Suppressor macrophage treated with lipopolysaccharide for 4 hours (primary cell): ENCODE measurements at regions not wholly inside any gene's neighbourhood (a gene's known extent, or its start where the extent isn't known, plus 50 kb on each side); places are given as distances from the start of the nearest gene placed in this dataset.

Source experiments
- DNase-seq: peaks from one replicate; pipeline ENCODE4 v3.0.0-alpha.2; 2020

DNA sequence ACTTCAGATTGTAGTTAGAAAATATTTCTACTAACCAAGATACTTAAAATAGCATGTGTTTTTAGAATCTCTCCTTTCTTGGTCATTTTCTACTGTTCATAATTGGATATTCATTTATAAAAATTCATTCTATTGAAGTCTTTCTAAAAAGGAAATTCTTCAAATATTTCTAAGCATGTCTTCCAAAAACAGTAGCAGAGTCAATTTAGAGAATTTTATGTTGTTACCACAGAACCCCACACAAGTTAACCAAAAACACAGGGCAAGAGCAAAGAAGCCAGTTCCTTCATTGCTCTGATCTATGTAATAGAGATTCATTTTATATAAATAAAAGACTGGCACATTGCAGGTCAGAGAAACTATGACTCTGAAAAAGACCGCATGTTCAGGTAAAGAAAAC is 345.1 kb upstream of the PITX2 start:
- DNase-seq = no peak

DNA sequence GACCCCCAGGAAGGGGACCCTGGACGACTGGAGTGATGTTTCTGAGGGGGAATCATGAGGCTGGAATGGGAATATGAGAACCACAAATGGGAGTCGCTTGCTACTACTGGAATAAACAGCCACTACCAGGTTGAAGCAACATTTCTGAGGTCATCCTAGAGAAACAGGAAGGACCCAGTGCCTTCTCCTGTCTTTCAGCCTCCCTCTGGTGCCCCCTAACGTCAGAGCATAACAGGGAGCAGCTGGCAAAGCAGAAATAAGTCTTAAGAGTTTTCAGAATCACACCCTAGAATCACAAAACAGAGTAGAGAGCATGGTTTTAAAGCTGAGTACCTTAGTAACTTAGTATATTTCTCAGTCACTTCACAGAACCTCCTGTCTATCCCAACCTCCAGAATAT is 347.8 kb upstream of the PITX2 start:
- peak; percentile 52 for DNase-seq

DNA sequence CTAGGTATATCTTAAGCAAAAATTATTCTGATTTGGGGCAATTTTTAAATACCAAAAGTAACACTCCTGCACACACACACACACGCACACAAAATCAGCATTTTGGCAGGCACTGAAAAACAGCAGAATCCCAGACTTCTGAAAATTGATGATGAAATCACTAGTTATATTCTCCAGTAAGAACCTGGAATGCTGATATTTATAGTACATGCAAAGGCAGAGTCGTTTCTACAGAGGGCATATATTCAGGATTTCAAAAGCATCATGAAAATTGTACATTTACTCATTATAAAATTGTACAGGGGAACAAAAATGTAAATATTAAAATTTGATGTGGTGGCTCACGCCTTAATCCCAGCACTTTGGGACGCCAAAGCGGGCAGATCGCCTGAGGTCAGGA is 352.5 kb upstream of the PITX2 start:
- no peak for DNase-seq

DNA sequence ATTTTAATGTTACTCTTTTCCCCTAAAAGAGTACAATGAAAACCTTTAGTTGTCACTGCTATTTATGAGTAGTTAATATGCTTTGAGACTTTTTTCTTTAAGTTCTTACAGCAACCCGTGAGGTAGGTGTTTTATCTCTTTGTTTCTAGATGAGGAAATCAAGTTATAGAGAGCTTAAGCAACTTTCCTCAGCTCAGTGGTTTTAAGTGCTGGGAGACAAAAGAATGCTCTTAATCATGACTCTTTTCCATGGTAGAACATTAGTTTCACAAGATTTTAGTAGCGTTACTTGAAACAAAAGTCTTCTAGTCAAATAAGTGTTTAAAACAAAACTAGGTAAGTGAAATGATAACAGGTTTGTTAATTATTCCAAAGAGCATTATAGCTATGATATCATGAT is 354.7 kb upstream of the PITX2 start:
- no peak for DNase-seq

DNA sequence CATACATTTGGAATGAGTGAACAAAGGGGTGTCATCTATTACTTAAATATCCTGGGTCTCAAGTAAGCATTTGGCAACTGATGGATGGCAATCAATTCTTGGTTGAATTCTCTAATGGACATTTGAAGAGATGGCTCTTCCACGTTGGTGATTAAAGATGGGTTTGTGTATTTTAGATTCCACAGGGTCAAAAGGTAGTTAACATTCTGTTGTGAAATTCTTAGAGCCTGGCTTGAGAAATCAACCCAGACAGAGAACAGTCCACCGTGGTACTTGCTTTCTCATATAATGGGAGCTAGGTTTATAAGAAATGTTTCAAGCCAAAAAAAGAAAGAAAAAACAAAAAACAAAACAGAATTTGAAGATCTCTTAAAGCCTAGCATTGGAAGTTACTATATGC is 355.9 kb upstream of the PITX2 start:
- DNase-seq = no peak

DNA sequence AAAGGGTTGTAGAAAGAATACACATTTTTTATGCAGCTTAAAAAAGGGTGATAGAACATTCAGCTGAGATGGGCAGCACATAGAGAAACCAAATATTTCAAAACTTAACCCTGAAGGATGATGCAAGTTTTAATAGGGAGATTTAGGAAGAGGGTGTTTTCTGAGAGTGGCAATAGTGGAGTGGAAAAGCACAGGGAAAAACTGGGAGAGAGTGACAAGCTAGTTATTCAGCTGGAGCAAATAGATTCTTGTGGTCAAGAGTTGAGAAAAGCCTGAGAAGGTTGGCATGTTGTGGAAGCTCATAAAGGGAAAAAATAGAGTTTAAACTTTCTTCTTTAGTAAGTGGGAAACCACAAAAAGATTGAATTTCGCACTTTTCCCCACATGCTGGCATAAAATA is 359.6 kb upstream of the PITX2 start:
- no peak for DNase-seq

DNA sequence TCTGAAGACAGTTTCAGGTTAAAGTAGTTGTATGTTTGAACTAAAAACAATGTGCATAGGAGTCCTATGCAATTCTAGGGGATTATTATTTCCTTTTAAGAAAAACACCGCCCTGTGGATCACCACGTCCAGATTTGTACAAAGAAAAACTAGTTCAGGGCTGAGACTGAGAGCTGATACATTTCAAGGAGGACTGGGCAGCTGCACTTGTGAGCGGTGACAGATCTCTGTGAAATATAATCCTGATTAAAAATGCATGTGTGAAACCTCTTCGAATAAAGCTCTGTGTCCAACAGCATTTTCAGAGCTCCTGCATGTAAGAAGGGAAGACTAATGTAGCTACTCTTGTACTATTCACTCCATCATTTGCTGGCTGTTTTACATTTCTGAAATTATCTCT is 365.8 kb upstream of the PITX2 start:
- no peak for DNase-seq

DNA sequence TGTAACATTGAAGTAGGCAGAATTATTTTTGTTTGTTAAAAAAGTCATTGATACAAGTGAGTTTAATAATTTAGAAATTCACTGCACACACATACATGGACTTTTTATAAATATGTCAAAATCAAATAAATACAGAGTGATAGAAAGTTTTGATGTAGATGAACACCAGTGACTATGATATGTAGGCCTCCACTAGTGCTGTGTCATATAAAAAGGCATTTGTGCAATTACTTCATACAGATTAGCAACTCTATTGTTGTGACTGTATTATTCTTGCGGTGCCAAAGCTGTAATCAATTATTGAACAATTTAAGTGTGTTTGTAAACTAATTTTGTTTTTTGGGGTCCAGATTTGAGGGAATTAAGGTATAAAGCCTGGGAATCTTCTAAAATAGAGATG is 366.2 kb upstream of the PITX2 start:
- no peak for DNase-seq

DNA sequence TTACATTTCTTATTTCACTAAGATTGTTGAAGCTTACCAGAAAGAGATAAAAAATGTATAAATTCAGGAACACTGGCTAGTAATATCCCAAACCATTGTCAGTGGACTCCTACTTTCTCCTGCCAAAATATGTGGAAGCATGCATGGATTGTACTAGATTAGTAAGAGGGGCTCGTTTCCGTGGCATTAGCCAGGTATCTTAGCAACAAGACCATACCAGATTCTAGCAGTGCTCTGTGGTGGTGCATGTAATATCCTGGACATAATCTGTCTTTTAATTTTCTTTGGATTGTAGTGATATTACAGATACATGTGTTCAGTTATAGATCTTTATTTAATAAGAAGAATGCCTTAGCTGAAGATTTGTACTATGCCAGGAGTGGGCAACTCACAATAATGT is 371.9 kb upstream of the PITX2 start:
- DNase-seq = no peak

DNA sequence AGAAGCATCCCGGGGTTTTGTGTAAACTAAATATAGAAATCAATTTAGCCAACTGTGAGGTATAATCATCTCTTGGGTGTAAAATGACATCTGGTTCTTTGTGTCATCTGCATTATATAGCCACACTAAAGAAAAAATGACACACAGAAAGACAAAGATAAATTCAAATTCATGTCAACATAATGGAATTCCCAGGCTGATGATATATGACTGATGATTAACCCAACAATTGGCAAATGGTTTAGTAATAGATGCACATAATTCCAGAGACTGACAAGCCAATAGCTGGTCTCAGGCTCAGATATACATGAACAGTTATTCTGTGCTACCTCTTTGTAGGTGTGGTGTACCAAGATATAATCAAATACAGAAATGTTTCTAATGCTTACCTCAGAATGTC is 375.4 kb upstream of the PITX2 start:
- no peak for DNase-seq

DNA sequence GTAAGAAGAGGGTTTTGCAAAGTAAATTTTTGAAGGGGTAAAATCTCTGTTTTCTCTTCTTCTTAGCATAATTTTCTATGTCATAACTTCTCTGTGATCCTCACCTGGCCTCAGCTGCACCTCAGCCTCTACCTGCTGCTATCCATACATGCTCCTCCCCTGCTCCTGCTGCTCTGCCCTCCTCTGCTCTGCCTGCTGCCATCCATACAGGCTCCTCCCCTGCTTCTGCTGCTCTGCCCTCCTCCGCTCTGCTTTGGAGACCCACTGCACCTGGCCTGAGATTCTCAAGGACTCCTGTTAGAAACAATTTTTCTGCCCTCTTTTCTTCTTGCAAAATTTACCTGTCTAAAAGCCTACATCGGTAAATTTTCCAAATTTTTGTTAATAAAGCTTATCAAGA is 388.6 kb upstream of the PITX2 start:
- DNase-seq = no peak

DNA sequence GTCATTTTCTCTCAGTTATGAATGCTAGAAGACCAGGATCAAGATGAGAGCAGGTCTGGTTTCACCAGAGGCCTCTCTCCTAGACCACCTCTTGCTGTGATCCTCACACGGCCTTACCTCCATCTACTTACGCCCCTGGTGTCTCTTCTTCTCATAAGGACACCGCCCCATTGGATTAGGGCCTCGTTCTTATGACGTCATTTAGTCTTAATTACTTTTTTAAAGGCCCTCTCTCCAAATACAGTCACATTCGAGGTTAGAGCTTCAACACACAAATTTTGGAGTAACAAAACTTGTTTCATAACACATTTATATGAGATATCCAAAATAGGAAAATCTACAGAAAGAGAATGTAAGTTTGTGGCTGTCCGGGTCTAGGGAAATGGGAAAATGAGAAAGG is 391.0 kb upstream of the PITX2 start:
- no peak for DNase-seq

DNA sequence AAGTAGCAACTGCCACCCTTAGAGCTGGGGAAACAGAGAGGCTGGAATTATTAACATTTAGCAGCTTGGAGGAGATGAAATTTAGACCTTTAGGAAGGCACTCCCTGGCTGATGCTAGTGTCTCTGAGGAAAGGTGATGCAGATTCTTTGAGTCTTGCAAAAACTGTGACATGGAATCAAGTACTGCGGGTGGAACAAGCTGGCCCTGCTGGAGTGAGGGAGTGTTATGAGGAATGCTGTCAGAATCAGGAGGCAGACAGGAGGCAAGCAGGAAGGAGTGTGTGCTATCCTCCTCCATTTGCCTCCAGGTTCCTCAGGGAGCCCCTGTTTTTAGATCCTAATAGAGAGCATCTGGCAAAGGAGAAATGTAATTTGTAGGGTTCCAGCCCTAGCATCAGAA is 391.7 kb upstream of the PITX2 start:
- DNase-seq = no peak

DNA sequence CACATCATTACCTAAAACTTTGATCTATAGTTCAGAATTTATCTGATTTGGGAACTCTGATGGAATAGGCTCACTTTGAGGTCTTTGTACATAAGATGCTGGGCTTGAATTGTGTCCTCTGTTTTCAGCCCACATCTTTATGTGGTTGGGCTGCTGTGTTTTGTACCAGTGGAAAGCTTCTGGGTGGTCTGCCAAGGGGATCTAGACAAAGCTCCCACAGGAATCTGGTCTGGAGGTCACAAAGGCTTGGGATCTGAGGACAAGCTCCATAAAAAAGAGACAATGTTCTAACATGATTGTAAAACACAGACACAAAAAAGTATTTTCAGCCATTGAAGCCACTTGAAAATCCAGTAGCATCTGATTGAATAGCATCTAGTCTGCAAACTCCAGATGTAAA is 393.5 kb upstream of the PITX2 start:
- no peak for DNase-seq

DNA sequence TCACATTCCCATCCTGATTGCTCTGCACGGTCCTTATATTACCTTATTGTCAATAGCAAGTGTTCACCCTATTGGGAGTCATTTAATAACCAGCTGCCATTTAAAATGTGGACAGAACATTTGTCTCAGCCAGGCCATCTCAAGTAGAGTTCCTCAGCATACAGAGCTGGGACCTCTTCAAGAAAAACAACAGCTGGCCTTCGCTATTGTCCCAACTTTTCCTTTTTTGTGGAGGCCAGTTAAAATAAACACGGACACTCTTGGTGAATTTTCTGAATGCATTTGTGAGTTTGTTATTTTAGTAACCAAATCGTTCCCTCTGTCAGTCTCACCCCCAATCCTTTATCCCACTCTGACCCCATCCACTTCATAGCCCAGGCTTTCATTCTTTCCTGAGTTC is 395.3 kb upstream of the PITX2 start:
- DNase-seq = no peak

DNA sequence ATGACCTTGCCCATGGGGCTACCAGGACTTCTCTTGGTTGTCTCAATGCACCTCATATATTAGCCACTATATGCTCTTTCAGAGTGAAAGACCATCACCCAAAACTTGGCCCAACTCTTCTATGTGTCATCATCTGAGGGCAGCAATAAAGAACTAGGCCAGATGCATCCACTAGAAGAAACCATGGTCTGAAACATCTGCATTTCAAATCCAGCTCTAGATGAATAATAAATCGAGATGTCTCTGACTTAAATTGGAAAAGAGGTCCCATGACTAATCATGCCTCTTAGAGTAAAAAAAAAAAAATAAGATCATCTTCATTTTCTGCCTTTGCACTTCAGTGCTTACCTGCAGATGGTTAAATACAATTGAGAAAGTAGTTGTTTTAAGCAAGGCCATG is 397.6 kb upstream of the PITX2 start:
- DNase-seq = no peak

DNA sequence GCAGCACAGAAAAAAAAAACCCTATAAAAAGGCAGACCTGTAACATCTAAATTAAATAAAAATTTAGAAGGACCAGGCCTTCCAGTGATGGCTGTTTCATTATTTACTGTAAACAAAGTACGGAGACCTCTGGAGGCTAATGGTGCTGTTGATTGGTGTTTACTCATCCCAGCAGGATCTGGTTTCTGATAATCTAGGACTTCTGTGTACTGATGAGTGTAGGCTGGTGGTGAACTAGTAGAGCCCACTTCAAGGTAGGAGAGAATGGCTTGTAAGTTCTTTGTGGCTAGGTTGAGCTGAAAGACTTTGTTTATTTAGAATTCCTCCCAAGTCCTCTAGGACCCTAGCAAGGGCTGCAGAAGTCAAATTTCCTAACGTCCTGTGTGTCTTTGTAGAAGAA is 398.1 kb upstream of the PITX2 start:
- no peak for DNase-seq

DNA sequence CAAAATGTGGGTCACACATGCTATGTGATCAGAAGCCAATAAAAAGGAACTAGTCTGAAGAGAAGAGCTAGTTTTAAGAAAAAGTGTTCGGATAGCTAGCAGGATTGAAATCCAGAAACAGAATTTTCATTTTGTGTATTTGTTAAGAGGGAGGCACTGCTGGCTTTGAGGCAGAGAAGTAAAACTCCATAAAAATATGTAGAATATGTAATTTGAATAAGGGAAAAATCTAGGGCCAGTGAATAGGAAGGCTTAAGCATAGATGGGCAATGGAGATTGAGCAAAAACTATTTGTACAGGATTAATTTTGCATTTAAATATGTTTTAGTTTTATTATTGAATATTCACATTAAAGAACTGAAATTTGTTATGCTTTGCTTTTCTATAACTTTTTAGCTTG is 399.9 kb upstream of the PITX2 start:
- DNase-seq = no peak

DNA sequence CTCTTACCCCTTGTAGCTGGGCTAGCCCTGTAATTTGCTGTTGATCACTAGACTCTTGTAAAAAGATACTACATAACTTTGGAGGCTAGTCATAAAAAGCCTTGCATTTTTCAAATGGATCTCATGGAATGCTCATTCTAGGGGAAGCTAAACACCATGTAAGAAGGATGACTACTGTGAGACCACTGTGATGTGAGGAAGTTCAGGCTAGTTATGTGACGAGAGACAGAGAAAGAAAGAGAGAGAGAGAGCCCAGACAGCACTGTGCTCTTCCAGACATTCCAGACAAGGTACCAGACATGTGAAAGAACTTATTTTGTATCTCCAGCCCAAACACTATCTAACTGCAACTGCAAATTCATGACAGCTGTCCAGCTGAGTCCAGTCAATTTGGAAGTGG is 404.6 kb upstream of the PITX2 start:
- DNase-seq = no peak

DNA sequence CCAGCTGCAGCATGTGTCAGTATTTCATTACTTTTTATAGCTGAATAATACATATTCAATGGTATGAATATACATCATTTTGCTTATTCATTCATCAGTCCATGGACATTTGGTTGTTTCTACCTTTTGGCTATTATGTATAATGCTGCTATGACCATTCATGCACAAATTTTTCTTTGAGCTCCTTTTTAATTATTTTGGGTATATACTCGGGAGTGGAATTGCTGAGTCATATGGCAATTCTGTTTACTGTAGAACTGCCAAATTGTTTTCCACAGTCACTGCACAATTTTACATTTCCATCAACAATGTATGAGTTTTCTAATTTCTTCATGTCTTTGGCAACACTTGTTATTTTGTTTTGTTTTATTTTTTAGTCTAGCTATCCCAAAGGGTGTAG is 405.9 kb upstream of the PITX2 start:
- DNase-seq = no peak

DNA sequence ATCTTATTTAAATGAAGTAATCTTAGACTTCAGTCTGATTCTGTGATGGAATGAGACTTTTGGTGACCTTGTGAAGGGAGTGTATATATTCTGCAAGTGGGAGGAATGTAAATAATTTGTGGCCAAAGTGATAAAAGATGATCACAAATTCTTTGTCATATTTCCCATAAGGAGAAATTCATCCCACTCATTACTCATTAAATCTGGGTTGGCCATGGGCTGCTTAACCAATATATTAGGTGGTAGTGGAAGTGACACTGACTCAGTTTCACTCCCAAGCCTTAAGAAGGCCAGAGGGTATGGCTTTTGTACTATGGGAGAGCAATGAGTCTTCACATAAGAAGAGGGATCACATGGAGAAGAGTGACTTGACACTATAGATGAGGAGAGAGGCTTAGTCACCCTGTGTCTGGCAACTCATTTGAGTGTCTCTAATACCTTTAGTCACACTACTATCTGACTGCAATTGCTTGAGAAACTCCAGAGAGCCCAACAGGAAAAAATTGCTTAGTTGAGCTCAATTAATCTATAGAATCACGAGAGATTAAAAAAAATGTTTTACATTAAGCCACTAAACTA is 408.2 kb upstream of the PITX2 start:
- no peak for DNase-seq

DNA sequence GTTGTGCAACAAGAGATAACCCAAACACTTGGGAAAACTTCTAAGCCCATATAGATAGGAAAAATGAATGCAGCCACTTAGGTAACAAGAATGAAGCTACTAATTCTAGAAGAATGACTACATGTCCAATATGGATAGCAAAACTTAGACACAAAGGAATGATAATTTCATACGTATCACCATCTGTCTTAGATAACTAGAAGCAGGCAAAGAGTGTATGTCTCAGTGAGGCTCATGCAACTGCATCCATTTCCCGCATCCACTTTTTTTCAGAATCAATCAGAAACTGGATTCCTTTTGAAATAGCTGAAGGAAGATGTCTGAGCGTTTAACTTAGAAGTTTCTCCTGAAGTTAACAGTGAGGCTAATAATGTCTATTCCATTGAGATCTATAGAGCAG is 408.7 kb upstream of the PITX2 start:
- no peak for DNase-seq

DNA sequence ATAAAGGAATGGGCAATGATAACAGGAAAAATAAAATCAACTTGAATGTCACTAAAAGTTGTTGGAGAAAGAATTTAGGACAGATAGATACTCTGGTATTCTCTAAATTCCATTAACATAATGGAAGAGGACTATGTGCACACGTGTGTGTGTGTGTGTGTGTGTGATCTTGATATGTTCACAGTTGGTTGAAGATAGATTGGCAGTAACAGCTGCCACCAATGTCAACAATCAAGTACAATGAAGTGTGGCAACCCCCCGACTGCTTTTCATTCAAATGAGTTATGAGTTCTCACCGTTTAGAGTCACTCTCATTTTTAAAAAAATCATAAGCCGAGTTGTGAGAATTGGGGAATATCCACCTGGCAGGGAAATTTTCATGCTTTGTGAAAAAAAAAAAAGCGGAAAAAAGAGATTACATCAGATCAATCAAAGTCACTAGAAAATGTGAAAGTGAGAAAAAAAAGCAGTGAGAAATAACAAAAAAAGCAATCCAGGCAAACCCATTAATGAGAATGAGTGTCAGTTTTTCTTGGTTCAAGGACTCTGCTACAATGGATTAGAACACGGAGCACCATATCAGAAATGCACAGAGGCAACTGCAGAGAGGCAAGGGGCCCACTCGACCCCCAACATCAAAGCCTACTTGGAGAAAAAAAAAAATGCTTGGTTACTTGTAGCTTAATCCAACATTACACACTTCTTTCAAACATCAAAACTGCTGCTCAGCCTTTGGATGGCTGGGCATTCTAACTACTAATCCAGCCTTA is 414.9 kb upstream of the PITX2 start:
- no peak for DNase-seq

DNA sequence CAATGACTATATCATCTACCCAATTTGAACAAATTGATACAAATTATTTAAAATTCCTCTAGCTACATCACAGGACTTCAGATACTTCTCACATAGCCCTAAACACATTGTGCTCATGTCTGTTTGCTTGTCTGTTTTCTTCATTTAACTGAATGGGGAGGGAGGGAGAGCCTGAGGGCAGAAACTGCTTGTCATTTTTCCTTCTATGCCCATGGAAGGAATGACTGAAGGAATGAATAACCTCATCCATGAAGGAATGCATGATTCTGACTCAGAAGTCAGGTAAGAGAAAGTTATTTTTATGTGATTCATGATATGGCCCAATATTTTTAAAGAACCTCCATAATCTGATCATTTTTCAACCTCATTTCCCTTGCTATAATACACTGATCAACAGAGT is 418.0 kb upstream of the PITX2 start:
- DNase-seq = no peak

DNA sequence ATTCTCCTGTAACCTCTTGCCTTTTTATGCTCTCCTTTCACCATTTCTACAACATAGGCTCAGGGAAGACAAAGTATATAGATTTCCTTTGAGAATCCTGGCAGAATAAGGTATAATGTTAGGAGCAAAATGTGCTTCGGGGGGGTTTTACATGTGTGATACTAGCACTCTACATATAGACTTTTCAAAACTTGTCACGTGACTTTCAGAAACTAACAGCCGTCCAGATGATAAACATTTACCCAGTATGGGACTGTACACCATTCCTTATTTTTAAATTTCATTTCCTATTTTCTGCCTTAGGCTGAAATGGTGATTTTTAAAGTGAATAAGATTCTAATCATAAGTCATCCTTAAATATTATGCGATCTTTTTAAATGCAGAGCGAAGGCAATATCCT is 420.4 kb upstream of the PITX2 start:
- no peak for DNase-seq
